Mesenchymal stem cell (in vitro differentiated cells and primary cell): ENCODE measurements at regions not wholly inside any gene's neighbourhood (a gene's known extent, or its start where the extent isn't known, plus 50 kb on each side); places are given as distances from the start of the nearest gene placed in this dataset.

Experiments
- DNase-seq: peaks from one replicate; pipeline ENCODE4 v3.0.0-alpha.2; 2013
- H2AFZ ChIP-seq: one replicate; pipeline ENCODE4 v1.6.1; 2013; ENCODE audit warnings: low read depth, mild to moderate bottlenecking, control low read depth, inconsistent platforms, low read length, moderate library complexity
- H2AK5ac ChIP-seq: 2 replicates; pipeline ENCODE4 v1.6.1; 2013; ENCODE audit warnings: low read length, moderate library complexity, mild to moderate bottlenecking, inconsistent platforms; ENCODE audit not compliant: severe bottlenecking
- H2BK120ac ChIP-seq: one replicate; pipeline ENCODE4 v1.6.1; 2013; ENCODE audit warnings: low read depth, mild to moderate bottlenecking, inconsistent platforms, low read length, moderate library complexity
- H2BK12ac ChIP-seq, 2 experiments: one replicate each; pipeline ENCODE4 v1.6.1; 2013; ENCODE audit warnings: inconsistent platforms in 2 of 2, low read length in 2 of 2, mild to moderate bottlenecking in 2 of 2, moderate library complexity in 2 of 2, control low read depth in 1 of 2
- H2BK15ac ChIP-seq: one replicate; pipeline ENCODE4 v1.6.1; 2013; ENCODE audit warnings: mild to moderate bottlenecking, low read depth, inconsistent platforms; ENCODE audit not compliant: poor library complexity, severe bottlenecking
- H2BK5ac ChIP-seq: 2 replicates; pipeline ENCODE4 v1.6.1; 2013; ENCODE audit warnings: low read depth, mild to moderate bottlenecking, low read length, control low read depth, inconsistent platforms; ENCODE audit not compliant: poor library complexity, severe bottlenecking
- H3K14ac ChIP-seq, 2 experiments: one replicate each; pipeline ENCODE4 v1.6.1; 2013; ENCODE audit warnings: inconsistent platforms in 2 of 2, low read length in 2 of 2, control low read depth in 1 of 2, mild to moderate bottlenecking in 1 of 2, moderate library complexity in 1 of 2
- H3K18ac ChIP-seq, 2 experiments: one replicate each; pipeline ENCODE4 v1.6.1; 2013; ENCODE audit warnings: inconsistent platforms in 2 of 2, low read length in 2 of 2, control low read depth in 1 of 2, low read depth in 1 of 2, mild to moderate bottlenecking in 1 of 2
- H3K23ac ChIP-seq, 2 experiments: one replicate each; pipeline ENCODE4 v1.6.1; 2013; ENCODE audit warnings: inconsistent platforms in 2 of 2, low read length in 2 of 2, mild to moderate bottlenecking in 2 of 2, moderate library complexity in 2 of 2, control low read depth in 1 of 2
- H3K27ac ChIP-seq: 2 replicates; pipeline ENCODE4 v1.5.1; 2013; ENCODE audit warnings: mild to moderate bottlenecking, moderate library complexity, low read length, control low read depth, inconsistent platforms; ENCODE audit not compliant: poor library complexity, severe bottlenecking
- H3K27me3 ChIP-seq, 2 experiments: 2 replicates each; pipeline versions ENCODE4 v1.6.1 to v1.7.0; 2013; ENCODE audit warnings: low read length in 2 of 2, mild to moderate bottlenecking in 2 of 2, moderate library complexity in 2 of 2, control low read depth in 1 of 2, inconsistent platforms in 1 of 2; ENCODE audit not compliant: control insufficient read depth in 1 of 2, insufficient read depth in 1 of 2
- H3K36me3 ChIP-seq, 2 experiments: 2 replicates each; pipeline versions ENCODE4 v1.6.1 to v1.7.0; 2013; ENCODE audit warnings: low read length in 2 of 2, control low read depth in 1 of 2, inconsistent platforms in 1 of 2, low read depth in 1 of 2, mild to moderate bottlenecking in 1 of 2; ENCODE audit not compliant: insufficient read depth in 2 of 2, control insufficient read depth in 1 of 2
- H3K4ac ChIP-seq, 2 experiments: one replicate each; pipeline ENCODE4 v1.6.1; 2013; ENCODE audit warnings: inconsistent platforms in 2 of 2, low read length in 2 of 2, mild to moderate bottlenecking in 2 of 2, moderate library complexity in 2 of 2, control low read depth in 1 of 2, low read depth in 1 of 2
- H3K4me1 ChIP-seq: 2 replicates; pipeline ENCODE4 v1.6.1; 2013; ENCODE audit warnings: low read depth, low read length, control low read depth; ENCODE audit not compliant: control insufficient read depth, insufficient read depth
- H3K4me2 ChIP-seq: 2 replicates; pipeline ENCODE4 v1.6.1; 2013; ENCODE audit warnings: low read length, mild to moderate bottlenecking, inconsistent platforms; ENCODE audit not compliant: poor library complexity, severe bottlenecking
- H3K4me3 ChIP-seq, 2 experiments: 2 replicates each; pipeline versions ENCODE4 v1.5.1 to v1.7.0; 2013; ENCODE audit warnings: low read length in 2 of 2, mild to moderate bottlenecking in 2 of 2, control low read depth in 1 of 2, low read depth in 1 of 2; ENCODE audit not compliant: insufficient read depth in 1 of 2
- H3K79me1 ChIP-seq: replicated peaks from 2 replicates; pipeline ENCODE4 v1.6.1; 2013; ENCODE audit warnings: mild to moderate bottlenecking, control low read depth, low read length, inconsistent platforms; ENCODE audit not compliant: poor library complexity, severe bottlenecking
- H3K9ac ChIP-seq: 2 replicates; pipeline ENCODE4 v1.7.0; 2013; ENCODE audit warnings: mild to moderate bottlenecking, low read length, moderate library complexity
- H3K9me3 ChIP-seq: 2 replicates; pipeline ENCODE4 v1.7.0; 2013; ENCODE audit warnings: mild to moderate bottlenecking, low read length; ENCODE audit not compliant: control insufficient read depth
- H4K8ac ChIP-seq: one replicate; pipeline ENCODE4 v1.6.1; 2013; ENCODE audit warnings: inconsistent platforms, mild to moderate bottlenecking, low read length, moderate library complexity
- H4K91ac ChIP-seq: one replicate; pipeline ENCODE4 v1.6.1; 2013; ENCODE audit warnings: mild to moderate bottlenecking, low read length, inconsistent platforms
- WGBS: methylation state at CpG from one replicate; pipeline ENCODE4 v1.1.7; 2013; ENCODE audit warnings: mixed read lengths; 5-methylcytosine and 5-hydroxymethylcytosine counted together

DNA sequence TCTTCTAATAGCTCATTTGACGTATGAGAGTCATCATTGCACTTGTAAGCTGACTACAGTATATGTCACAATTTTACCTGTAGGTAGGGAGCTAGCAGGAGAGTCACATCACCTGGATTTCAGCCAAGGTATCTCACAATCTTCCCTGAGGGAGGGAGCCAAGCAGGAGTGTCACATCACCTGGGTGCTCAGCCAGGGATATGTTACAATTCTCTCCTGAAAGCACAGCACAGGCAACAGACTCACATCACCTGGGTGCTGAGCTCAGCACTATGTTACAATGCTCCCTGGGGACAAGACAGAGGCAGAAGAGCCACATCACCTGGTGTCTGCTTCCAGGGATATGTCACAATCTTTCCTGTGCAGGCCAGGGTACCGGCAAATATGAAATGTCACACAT, 51.5 kb upstream of the ZNF730 start:
- Histone ChIP-seq H3K27me3 (no peaks in the 10 kb centered on the region), H2BK5ac (no peak overlapping the region), H3K79me1 (no peaks in the 10 kb centered on the region), H3K36me3 (no peaks in the 10 kb centered on the region), H4K91ac (no peak overlapping the region), H3K23ac (no peak overlapping the region), H3K4me2 (no peak overlapping the region), H3K14ac (no peak overlapping the region), H3K27ac (no peak overlapping the region), H2BK120ac (no peak overlapping the region), H3K4me1 (no peaks in the 10 kb centered on the region), H2BK15ac (no peak overlapping the region), H4K8ac (no peak overlapping the region), H3K9ac (no peak overlapping the region), H3K4ac (no peak overlapping the region), H3K9me3 (peaks cover 53% of the 10 kb centered on the region), H2AK5ac (no peak overlapping the region), H2BK12ac (no peak overlapping the region), H3K18ac (no peak overlapping the region), H2AFZ (no peak overlapping the region), H3K4me3 (no peak overlapping the region)
- 84% methylated on average over 2 of the region's 2 CpGs for WGBS
- no peak for DNase-seq

DNA sequence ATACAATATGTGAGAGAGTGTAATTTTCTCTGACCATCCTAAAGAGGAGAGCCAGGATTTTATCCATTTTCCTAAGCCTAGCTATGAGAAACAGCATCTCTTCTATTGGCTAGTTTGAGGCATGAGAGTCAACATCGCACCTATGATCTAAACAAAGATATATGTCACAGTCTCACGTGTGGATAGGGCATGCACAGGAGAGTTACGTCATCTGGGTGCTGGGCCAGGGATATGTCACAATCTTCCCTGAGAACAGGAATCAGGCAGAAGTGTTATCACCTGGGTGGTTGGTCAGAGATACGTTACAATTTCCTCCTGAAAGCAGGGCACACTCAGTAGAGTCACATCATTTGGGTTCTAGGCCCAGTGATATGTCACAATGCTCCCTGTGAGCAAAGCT, 53.9 kb upstream of the ZNF730 start:
- Histone ChIP-seq H3K4me1 (no peaks in the 10 kb centered on the region), H4K8ac (no peak overlapping the region), H3K14ac (no peak overlapping the region), H3K27me3 (no peaks in the 10 kb centered on the region), H3K79me1 (no peaks in the 10 kb centered on the region), H2BK12ac (no peak overlapping the region), H2BK5ac (no peak overlapping the region), H2BK15ac (no peak overlapping the region), H2BK120ac (no peak overlapping the region), H3K4ac (no peak overlapping the region), H3K18ac (no peak overlapping the region), H3K4me2 (no peak overlapping the region), H3K23ac (no peak overlapping the region), H3K36me3 (no peaks in the 10 kb centered on the region), H3K9me3 (peaks cover 53% of the 10 kb centered on the region), H3K9ac (no peak overlapping the region), H3K27ac (no peak overlapping the region), H4K91ac (no peak overlapping the region), H3K4me3 (no peak overlapping the region), H2AK5ac (no peak overlapping the region), H2AFZ (no peak overlapping the region)
- DNase-seq: no peak
- 69% methylated on average over 4 of the region's 4 CpGs for WGBS

DNA sequence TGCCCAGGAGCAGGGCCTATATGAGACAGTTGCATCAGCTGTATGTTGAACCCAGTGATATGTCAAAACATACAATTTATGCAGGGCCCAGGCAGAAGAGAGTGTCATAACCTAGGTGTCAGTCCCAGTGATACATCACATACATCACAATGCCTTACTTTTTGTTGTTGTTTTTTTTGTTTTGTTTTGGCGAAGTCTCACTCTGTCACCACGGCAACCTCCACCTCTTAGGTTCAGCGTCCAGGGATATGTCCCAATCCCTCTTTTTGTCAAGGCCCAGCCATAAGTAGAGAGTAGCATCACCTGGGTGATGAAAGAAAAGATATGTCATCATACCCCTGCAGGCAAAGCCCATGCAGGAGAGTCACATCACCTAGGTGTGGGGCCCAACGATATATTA, 56.8 kb upstream of the ZNF730 start:
- 71% methylated on average over 2 of the region's 4 CpGs for WGBS
- H2BK12ac ChIP-seq: no peak overlapping the region
- H3K4me2 ChIP-seq: no peak overlapping the region
- no peak overlapping the region for H3K14ac ChIP-seq
- no peak overlapping the region for H2BK15ac ChIP-seq
- H3K4me1 ChIP-seq: no peaks in the 10 kb centered on the region
- H2AFZ ChIP-seq: no peak overlapping the region
- H4K8ac ChIP-seq: no peak overlapping the region
- H4K91ac ChIP-seq: no peak overlapping the region
- no peak overlapping the region for H3K4ac ChIP-seq
- peaks cover 43% of the 10 kb centered on the region for H3K9me3 ChIP-seq
- no peaks in the 10 kb centered on the region for H3K36me3 ChIP-seq
- no peak overlapping the region for H3K4me3 ChIP-seq
- no peak for DNase-seq
- no peaks in the 10 kb centered on the region for H3K27me3 ChIP-seq
- no peak overlapping the region for H3K27ac ChIP-seq
- no peaks in the 10 kb centered on the region for H3K79me1 ChIP-seq
- no peak overlapping the region for H2BK120ac ChIP-seq
- no peak overlapping the region for H3K23ac ChIP-seq
- no peak overlapping the region for H3K9ac ChIP-seq
- no peak overlapping the region for H3K18ac ChIP-seq
- H2AK5ac ChIP-seq: no peak overlapping the region
- no peak overlapping the region for H2BK5ac ChIP-seq

DNA sequence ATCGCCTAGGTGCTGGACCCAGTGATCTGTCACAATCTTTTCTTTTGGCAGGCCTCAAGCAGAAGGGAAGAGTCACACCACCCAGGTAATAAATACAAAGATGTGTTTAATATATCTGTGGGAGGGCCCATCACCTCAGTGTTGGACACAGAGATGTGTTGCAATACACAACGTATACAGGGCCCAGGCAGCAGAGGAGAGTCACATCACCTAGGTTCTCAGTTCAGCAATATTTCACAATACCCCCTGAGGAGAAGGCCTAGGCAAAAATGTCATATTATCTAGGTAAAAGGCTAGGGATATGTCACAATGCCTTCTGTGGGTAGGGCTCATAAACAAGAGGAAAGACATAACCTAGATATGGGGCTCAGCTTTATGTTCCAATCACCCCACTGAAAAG, 53.5 kb upstream of the ZNF728 start:
- Histone ChIP-seq H2BK12ac (no peak overlapping the region), H3K18ac (no peak overlapping the region), H3K27ac (no peak overlapping the region), H2BK120ac (no peak overlapping the region), H4K8ac (no peak overlapping the region), H2AFZ (no peak overlapping the region), H3K9me3 (peaks cover 44% of the 10 kb centered on the region), H3K4me1 (no peaks in the 10 kb centered on the region), H3K23ac (no peak overlapping the region), H3K27me3 (no peaks in the 10 kb centered on the region), H3K4me3 (no peak overlapping the region), H3K14ac (no peak overlapping the region), H3K4ac (no peak overlapping the region), H2BK5ac (no peak overlapping the region), H2AK5ac (no peak overlapping the region), H3K36me3 (no peaks in the 10 kb centered on the region), H3K4me2 (no peak overlapping the region), H3K9ac (no peak overlapping the region), H4K91ac (no peak overlapping the region), H3K79me1 (no peaks in the 10 kb centered on the region), H2BK15ac (no peak overlapping the region)
- no peak for DNase-seq
- WGBS: 88% methylated on average over 1 of the region's 2 CpGs
